Gastroesophageal sphincter (tissue), 2 donors: ENCODE measurements at regions not wholly inside any gene's neighbourhood (a gene's known extent, or its start where the extent isn't known, plus 50 kb on each side); places are given as distances from the start of the nearest gene placed in this dataset.

Experiments used
- EP300 ChIP-seq: sonication (generic); formaldehyde crosslinking; IDR thresholded peaks from one replicate; pipeline ENCODE4 v1.6.1; 2017; ENCODE audit warnings: antibody characterized with exemption, mild to moderate bottlenecking
- POLR2A ChIP-seq, 2 donors: fragments of 450-650 bp; IDR thresholded peaks; one replicate each; pipeline ENCODE4 v1.6.1; 2017; ENCODE audit warnings: antibody characterized with exemption in 2 of 2, mild to moderate bottlenecking in 2 of 2, moderate library complexity in 1 of 2

GRCh38 chr3:104447681-104448080 lies 919.0 kb upstream of the ALCAM start:
- TF ChIP-seq POLR2A (IDR thresholded peaks at IDR 0.05) (no peak), EP300 (no peak)
